NCI-H82 (cell line): ENCODE measurements at regions not wholly inside any gene's neighbourhood (a gene's known extent, or its start where the extent isn't known, plus 50 kb on each side); places are given as distances from the start of the nearest gene placed in this dataset.
A peak's percentile ranks its signal among the peaks of the same experiment; 100 is the strongest.

Source experiments
- DNase-seq: peaks from one replicate; lab custom pipeline; 2025; lab: John Stamatoyannopoulos, UW

GRCh38 chr1:81327103-81327710, 473.5 kb upstream of the ADGRL2 start:
- no peak for DNase-seq

DNA sequence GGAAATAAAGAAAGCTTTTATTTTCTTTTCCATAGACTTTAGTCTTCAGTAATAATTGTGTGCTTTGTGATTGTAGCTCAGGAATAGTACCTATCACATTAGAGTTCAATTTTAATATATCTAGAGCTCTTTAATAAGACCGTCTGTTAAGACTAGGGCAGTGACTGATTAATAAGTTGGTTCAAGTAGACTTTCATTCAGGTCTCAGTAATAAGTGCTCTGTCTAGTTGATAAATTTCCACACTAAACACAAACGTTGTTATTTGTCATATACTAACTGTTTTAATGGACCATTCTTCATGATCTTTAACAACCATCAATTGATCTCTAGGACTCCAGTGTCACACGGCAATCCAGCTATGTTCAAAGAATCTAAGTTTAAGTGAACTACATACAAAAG, 474.5 kb upstream of the ADGRL2 start:
- no peak for DNase-seq

DNA sequence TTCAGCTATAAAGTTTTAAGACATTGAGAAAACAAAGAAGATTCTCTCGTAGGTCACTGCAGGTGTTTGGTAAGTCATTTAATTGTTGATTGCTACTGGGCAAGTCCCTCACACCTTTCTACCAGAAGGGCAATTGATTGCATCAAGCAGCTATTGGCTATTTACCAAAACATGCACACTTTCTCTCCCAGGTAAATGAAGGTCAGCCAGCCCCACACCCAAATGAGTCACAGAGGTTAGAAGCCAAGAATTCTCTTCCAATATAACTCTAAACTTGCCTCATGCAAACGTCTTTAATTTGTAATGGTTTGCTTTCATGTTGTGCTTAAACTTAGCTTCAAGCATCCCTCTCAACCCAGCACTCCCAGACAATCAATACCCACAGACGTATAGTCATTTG, 475.3 kb upstream of the ADGRL2 start:
- no peak for DNase-seq

- no peak for DNase-seq
Observed at GRCh38 chr1:81323862-81324261, 476.9 kb upstream of the ADGRL2 start.

DNA sequence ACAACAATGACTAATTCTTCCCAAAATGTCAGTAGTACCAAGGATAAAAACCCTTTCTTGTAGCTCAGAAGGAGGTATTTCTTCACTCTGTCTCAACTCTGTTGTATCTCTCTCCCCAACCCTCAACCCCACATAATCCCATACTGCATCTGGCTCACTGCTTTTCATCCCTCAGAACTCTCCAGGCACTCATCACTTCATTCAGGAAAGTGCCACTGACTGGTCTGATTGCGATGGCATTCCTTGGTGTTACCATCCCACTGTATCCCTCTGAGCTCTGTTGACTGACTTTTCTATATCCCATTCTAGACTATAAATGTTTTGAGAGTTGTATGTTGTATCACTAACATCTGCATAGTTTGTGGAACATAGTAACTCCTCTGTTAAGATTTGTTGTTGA, 483.5 kb upstream of the ADGRL2 start:
- peak; percentile 30 for DNase-seq

DNA sequence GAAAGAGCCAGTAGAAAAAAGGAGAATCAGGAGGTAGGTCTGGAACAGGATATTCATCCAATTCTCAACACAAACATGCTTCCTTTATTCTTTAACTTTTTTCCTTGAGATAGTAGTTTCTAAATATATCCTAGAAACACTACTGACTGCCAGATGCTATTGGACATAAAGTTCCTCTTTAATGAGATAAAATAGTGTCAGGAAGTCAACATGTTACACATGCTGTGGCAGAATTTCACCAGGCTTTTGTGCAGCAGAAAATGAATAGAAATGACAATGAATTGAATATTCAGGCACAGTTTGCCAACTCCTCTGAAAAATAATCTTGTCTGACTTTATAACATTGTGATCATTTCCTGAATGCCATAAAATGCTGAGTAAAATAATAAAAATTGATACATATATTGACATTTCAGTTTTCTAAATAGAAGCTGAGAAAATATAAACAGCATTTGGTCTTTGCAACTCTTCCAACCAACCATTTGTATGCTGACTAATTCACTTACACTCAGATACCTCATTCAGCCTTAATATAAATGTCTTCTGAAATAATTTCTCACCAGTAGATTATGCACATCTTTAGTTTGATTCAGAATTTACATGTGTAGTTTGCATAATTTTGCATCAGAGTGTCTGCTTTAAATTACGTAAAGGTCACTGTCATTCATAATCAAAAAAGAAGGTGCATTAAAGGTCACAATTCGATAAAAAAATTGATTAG, 486.1 kb upstream of the ADGRL2 start:
- DNase-seq = peak; percentile 80

GRCh38 chr1:81313289-81313688, 487.4 kb upstream of the ADGRL2 start:
- DNase-seq = peak; percentile 9

DNA sequence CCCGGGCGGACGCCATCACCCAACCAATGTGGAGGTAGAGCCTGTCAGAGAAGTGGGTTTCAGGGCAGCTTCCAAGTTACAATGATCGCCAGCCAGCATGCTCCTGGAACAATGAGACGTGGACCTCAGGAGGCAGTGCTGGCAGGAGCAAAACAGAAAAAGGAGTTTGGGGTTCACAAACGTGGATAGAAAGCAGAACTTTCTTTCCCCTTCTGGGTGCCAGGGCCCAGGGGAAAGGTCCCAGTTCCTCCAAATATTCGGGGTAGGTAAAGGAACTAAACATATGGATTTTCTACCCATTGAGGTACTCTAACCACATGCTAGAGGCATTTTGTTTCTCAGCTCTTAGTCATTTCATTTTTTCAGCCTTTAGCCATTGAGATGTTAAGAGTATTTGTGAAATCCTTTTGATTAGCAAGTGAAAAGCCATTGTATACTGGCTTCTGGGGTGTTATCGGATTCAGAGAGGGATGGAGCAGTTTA, 488.4 kb upstream of the ADGRL2 start:
- no peak for DNase-seq

DNA sequence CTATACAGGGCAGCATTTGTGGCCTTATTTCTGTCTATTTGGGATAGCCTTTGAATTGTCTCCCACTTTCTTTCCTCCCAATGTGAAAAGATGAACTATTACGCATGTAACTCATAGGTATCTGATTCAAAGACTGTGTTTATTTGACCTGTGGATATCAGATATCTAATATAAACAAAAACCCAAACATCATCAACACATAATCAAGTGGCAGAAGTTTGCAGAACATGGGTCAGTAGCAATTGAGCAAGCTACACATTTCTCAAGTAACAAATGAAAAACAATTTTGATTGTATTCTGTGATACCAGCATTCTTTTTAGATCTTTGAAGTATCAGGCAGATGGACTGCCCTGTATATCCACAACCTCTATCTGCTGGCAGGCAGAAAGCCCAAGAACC, 490.5 kb upstream of the ADGRL2 start:
- no peak for DNase-seq

DNA sequence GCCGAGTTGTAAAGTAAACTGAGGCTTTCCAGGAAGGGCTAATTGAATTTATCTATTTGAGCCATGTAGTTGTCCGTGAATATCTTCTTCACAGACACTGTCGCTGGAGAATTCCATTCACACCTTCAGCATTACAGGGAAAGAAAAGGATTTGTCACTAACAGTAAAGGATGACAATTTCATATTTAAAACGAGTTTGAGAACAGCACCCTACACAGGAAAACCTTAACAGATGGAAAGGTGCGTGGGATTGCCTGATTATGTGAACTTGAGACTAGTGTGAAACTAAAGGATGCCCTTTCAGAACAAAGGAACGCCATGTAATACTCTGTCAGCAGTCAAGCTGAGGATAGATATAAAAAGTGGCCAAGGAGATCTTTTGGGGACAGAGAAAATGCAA, 492.5 kb upstream of the ADGRL2 start:
- DNase-seq = no peak

GRCh38 chr1:81307786-81308185, 492.9 kb upstream of the ADGRL2 start:
- no peak for DNase-seq

DNA sequence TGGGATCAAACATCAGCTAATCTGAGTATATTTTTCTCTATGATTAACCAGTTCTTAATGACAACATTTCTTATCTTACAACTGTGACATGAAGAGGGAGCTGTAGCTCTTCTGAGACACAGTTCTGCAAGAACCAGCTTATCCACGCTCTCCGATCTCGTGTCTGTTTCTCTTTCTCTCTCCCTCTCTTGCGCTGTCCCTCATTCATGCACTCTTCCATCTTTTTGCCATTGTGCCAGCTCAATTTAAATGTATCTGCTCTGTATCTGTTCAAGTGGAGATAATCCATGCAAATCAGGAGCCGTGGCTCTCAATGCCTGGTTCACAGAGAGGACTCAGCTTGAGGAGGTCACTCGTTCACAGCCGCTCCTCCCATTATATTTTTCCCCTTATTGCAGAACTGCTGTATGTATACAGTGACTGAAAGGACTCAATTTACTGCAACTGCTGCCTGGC, 494.7 kb upstream of the ADGRL2 start:
- DNase-seq = peak; percentile 80

DNA sequence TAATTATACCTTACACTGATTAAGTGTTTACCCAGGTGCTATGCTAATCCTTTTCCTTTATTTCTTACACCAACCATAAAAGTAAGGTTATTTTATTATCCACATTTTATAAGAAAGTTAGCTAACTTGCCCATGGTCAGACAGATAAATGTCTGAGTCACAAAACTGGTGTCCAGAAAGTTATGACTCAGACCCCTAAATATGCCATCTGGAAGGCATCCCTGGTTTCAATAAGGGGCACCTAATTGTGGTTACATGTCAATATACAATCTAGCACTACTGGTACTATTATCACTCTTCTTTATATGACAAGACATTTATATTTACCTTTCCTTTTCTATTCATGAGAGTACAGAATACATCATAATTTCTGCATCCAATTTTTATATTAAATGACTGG, 496.5 kb upstream of the ADGRL2 start:
- no peak for DNase-seq

DNA sequence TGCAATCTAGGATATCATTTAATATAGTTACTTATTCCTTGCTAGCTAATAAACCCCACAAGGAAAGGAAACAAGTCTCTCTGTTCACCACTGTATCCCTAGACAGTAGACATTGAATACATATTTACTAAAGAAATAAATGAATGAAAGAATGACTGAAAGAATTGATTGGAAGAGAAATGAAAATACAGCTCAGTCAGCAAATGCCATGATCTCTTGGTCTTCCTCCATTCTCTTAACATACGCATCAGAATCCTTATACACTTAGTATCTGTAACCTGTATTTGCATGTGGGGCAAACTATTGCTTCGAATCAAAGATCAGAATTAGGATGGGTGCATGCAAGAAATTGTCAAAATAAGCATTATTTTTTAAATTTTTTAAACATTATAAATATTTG, 500.8 kb upstream of the ADGRL2 start:
- DNase-seq = no peak

DNA sequence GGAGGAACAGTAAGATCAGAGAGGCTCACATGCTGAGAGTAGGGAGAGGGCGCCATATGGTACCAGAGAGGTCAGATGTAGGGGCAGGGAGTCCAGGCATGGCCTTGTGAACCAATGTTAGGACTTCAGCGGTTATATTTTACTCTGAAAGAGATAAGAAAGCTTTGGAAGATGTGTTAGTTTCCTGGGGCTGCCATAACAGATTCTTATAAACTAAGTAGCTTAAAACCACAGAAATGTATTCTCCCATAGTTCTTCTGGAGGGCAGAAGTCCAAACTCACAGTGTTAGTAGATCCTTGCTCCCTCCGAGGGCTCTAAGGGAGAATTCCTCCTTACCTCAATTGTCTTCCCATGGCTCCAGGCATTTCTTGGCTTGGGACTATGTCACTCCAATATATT, 502.5 kb upstream of the ADGRL2 start:
- DNase-seq = no peak

DNA sequence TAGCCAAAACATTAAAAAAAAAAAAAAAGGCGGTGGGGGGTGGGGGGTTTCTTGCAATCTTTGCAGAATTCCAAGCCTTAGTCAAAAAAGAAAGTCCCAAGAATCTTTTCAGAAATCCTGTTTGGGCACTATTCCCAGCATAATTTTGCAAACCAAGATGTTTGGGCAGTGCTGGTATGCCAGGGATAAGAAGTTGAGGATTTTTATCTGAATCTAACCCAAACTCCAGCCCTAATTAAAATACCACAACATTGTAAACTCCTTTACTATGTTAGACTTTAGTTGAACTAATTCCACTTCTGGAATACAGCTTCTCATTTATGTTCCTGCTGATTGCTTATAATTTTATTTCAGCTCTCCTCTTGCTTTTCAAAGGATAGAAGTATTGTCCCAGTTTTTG, 504.1 kb upstream of the ADGRL2 start:
- no peak for DNase-seq

GRCh38 chr1:81290326-81290725, 510.4 kb upstream of the ADGRL2 start:
- no peak for DNase-seq

GRCh38 chr1:81288689-81289088, 512.0 kb upstream of the ADGRL2 start:
- no peak for DNase-seq

- no peak for DNase-seq
Observed at GRCh38 chr1:81287411-81288080, 513.2 kb upstream of the ADGRL2 start.

GRCh38 chr1:81270051-81270450, 530.7 kb upstream of the ADGRL2 start:
- no peak for DNase-seq

- no peak for DNase-seq
Observed at GRCh38 chr1:81264976-81265375, 535.8 kb upstream of the ADGRL2 start.

GRCh38 chr1:81259625-81260411, 540.9 kb upstream of the ADGRL2 start:
- DNase-seq = no peak
